HG02840 (cell line): ENCODE measurements at regions not wholly inside any gene's neighbourhood (a gene's known extent, or its start where the extent isn't known, plus 50 kb on each side); places are given as distances from the start of the nearest gene placed in this dataset.

ENCODE experiments used
- ATAC-seq: cut with Tn5 transposase; IDR thresholded peaks from one replicate; pipeline ENCODE4 v1.9.1; 2021; ENCODE audit warnings: mild to moderate bottlenecking, moderate library complexity, moderate number of reproducible peaks; ENCODE audit not compliant: unreplicated experiment, low FRiP score

DNA sequence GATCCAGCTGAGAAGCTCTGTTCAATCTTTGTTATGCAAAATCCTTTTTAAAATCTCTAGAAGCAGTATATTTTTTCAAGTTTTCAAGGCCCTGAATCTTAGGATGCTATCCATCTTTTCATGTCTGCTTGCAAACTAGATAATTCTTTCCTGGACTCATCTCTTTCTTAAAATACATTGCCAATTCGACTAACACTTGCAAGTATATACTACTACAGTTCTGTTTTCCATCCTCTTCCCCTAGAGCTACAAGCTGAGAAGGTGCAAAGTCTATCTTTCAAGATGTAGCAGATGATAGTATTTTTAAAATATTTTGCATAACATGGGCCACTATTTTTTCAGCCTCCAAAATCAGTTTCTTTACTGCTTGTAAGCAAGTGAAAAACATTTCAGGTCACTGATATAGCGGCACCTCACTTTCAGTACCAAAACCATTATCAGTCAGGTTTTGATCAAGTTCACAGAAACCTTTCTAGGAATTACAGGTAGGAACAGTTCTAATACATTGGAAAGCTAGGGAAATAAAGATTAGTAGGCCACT, 196.4 kb upstream of the CDH20 start:
- no peak for ATAC-seq

DNA sequence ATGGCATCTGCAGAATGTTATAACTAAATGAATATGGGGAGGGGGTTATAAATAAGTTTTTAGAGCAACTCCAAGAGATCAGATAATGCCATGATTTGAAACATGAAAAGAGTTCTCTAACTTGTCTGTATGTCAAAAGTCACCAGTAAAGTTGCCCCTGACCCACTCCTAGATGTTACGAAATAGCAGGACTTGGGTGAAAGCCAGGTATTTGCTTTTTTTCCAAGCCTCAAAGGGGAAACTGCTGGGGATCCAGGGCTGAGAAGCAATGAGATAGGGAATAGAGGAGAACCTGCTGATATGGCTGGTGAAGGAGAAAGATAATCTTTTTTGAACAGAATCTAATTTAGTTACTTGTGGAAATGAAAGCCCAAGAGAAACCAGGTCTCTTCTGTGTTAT, 191.5 kb upstream of the CDH20 start:
- no peak for ATAC-seq

GRCh38 chr18:61148322-61148721, 184.9 kb upstream of the CDH20 start:
- ATAC-seq, result no peak

GRCh38 chr18:61149786-61150185, 183.4 kb upstream of the CDH20 start:
- no peak for ATAC-seq

DNA sequence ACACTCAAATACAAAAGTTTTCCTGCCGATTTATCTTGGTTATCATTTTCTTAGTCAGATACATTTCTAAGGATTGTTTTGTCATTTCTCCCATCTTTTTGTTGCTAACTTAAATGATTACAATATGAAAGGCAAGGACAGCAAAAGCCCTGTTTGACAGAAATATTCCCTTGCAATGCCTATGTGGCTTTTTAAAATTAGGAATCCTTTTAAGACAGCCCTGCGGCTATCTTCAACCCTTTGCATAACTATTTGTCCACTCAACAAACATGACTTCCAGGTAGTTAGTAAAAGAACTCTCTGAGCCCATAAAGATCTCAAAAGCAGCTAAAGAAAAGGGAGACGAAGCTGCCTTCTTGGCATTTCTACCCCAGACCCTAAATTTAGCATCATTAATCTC, 179.7 kb upstream of the CDH20 start:
- ATAC-seq, result no peak

GRCh38 chr18:61154866-61155265, 178.4 kb upstream of the CDH20 start:
- ATAC-seq, result no peak

- no peak for ATAC-seq
Observed at GRCh38 chr18:61155586-61155985, 177.6 kb upstream of the CDH20 start.

DNA sequence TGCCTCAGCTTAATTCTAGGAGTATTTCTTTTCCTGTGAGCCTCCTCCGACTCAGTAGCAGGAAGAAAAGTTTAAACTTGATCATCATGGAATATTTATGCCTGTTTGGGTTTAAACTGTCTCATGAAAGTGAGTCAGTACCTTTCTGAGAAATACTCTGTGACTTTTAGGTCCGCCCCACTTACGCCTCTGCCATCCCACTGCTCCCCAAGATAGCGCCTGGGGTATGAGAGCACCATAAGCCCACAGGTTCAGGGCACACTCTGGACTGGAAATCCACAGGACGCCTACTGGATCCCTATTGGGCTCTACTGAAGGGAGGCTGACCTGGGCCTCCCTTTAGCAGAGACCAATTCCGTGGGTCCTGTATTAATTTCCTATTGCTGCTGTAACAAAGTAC, 175.8 kb upstream of the CDH20 start:
- ATAC-seq, result no peak

DNA sequence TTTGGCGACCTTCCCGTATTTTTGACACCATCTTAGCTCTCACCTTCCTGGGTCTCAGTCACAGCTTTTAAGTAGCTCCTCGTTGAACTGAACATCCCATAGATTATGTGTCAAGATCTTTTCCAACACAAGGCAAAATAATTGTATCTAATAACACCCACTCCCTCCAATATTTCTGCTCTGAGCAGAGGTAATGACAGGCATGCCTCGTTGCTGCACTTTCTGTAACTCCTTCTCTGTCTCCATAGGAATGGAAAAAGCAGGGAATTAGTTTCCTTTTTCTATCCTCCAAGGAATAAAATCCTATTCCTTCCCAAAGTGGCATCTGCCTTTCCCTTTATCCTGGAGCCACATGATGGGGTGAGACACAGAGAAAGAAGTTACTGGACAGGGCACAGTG, 174.0 kb upstream of the CDH20 start:
- no peak for ATAC-seq

DNA sequence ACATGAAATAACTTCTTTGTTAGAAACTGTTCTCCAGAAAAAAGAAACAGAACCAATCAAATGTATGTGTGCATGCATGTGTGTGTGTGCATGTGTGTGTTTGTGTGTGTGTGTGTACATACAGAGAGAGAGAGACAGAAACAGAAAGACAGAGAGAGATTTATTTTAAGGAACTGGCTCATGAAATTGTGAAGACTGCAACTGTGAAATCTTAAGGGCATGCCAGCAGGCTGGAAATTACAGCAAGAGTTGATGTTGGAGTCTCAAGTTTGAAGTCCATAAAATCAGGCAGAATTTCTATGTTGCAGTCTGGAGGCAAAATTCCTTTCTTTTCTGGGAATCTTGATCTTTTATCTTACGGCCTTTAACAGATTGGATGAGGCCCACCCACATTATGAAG, 168.9 kb upstream of the CDH20 start:
- ATAC-seq, result no peak

DNA sequence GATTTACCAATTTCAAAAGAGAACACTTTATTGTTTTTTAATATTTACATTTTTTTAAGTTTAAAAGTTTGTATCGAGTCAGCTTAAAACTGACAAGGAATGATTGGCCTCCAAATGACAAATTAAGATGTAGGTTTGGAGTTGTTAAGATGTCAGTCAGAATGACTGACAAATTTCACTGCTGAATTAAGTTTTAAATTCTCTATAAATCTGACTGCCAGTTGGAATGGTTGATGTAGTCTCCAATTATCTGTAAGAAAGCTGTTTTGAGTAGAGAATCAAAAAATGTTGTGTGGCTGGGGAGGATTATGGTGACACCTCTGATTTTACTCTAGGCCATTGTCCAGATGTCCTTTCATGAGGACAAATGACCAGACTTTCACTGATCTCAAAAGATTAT, 165.3 kb upstream of the CDH20 start:
- no peak for ATAC-seq

DNA sequence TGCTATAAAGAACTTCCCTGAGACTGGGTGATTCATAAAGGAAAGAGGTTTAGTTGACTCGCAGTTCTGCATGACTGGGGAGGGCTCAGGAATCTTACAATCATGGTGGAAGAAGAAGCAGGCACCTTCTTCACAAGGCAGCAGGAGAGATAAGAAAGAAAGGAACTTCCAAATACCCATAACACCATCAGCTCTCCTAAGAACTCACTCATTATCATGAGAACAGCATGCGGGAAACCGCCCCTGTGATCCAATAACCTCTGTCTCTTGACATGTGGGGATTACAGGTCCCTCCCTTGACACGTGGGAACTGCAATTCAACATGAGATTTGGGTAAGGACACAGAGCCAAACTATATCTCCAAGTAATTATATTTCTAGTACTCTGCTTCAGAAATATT, 163.8 kb upstream of the CDH20 start:
- ATAC-seq, result no peak

DNA sequence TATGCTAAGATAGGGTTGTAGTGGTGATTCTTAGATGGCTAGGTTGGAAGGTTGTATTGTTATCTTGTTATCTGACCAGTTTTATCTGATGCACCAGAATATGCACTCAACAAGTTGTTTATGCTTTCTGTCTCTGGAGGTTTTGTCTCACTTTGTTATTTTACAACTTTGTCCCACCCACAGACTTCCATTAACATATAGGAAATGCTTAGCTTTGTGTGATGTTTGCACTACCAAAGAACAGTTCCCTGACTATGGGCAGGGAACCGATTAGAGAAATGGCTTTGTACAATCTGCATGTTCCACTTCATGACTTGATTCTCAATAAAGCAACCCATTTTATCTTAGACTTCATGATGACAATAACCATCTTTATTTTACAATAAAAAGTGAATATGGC, 160.6 kb upstream of the CDH20 start:
- ATAC-seq, result no peak

DNA sequence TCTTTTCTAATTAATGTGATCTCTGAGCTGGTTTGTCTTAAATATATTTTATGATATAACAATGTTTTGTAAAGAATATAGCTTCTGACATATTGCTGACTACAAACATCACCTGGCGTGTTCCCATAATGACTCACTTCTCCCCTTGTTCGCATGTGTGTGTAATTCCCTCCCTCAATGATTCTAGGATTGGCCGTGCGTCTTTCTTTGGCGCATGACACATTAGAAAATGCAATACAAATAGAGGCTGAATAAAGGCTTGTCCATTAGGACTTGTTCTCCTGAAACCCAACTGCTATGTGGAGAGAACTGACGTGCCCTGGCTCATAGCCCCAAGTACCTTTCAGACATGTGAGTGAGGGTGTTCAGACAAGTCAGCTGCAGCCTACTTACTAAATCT, 159.7 kb upstream of the CDH20 start:
- ATAC-seq, result no peak

DNA sequence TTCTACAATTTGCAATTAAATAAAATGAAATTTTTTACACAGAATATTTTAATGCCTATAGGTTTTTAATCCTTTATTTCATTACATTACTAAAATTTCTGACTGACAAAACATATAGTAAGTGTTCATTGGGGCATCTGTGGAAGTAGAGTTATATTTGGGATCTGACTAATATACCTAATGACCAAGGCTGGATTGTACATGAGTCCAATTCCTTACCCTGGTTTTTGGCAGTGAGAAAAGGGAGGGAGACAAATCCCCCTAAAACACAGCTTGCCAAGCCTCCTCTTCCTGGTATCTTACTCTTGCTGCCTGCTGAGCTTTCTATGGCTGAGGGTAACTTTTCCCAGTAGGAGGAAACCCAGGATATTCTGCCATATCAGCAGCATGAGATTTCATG, 149.4 kb upstream of the CDH20 start:
- ATAC-seq, result no peak

- ATAC-seq, result no peak
Observed at GRCh38 chr18:61187971-61188370, 145.3 kb upstream of the CDH20 start.

- no peak for ATAC-seq
Observed at GRCh38 chr18:61189376-61189775, 143.9 kb upstream of the CDH20 start.

GRCh38 chr18:61194726-61195125, 138.5 kb upstream of the CDH20 start:
- no peak for ATAC-seq

DNA sequence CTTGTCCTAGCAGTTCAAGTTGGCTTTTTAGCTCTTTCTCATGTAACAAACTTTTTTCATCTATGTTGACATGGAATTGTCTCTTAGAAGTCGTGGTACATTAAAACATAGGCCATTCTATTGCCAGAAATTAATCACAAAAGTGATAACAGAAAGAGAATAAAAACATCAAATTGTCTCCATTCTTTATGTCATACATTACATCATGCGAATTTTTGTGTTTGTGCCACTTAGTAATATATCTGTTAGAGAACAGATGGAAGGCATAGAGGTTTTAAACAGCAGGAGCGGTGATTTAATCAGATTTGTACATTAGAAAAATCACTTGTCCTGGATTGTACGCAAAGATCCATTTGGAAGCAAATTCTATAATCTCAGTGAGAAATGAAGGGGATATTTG, 136.5 kb upstream of the CDH20 start:
- ATAC-seq, result no peak

DNA sequence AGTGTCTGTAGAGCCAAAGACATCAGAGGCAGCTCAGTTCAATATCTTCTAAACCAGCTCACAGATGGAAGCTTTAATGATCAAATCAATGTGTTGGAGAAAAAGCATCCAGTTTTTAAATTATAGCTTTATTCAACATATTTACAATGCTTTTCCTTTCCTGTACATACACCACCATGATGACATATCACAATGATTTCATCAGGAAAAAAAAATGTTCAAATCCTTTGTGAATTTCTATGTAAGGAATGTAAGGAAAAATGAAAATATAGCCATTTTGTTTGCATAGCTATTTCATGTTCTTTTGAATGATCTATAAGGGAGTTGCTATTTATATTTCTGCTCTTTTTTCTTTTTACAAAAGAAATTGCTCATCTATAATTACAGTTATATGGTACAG, 134.7 kb upstream of the CDH20 start:
- ATAC-seq, result no peak

DNA sequence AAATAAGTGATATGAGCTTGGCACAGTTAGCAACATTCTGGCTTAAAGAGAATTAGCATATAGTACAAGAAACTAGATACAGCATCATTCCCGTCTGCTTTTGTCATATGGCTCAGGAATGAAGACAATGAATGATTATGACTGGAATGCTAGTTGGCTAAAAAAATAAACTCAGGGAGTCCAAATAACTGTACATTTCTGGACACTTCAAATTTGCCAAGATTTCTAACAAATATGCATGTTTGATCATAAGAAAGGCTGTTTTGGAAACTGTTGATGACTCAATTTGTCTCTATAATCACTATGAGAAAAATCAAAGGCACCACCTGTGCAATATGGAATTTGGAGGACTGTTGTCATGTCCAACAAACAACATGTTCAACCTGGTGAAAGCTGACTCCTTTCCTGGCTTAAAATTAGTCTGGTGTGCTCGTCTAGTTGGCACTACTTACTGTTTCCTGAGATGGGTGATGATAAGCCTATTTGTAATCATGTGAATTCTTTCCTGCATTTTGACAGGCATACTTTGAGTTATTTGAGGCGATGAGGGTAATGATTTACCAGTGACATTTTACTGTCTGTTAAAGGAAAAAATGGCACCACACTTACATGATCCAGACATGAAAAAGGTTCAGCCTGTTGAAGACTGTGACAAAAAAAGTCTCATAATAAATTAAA, 133.9 kb upstream of the CDH20 start:
- ATAC-seq, result no peak

GRCh38 chr18:61201511-61201910, 131.7 kb upstream of the CDH20 start:
- ATAC-seq, result no peak

GRCh38 chr18:61203151-61203550, 130.1 kb upstream of the CDH20 start:
- ATAC-seq, result no peak
